Neural cell (in vitro differentiated cells): ENCODE measurements at regions not wholly inside any gene's neighbourhood (a gene's known extent, or its start where the extent isn't known, plus 50 kb on each side); places are given as distances from the start of the nearest gene placed in this dataset.

ENCODE experiments used
- H2AFZ ChIP-seq: fragments of 200-600, 300-800 bp; sonication (generic), shearing (Covaris generic); 2 replicates; pipeline ENCODE4 v1.6.0; 2014; ENCODE audit warnings: low read depth, mild to moderate bottlenecking, antibody characterized with exemption, low read length, moderate library complexity
- H3F3A ChIP-seq: fragments of 200-600 bp; shearing (Covaris generic); 2 replicates; pipeline ENCODE4 v1.6.1; 2016; ENCODE audit warnings: mild to moderate bottlenecking, moderate library complexity, mixed read lengths, antibody characterized with exemption, low read length; ENCODE audit not compliant: insufficient read depth, poor library complexity, severe bottlenecking
- H3K27ac ChIP-seq: fragments of 200-600, 300-800 bp; sonication (generic), shearing (Covaris generic); 2 replicates; pipeline ENCODE4 v1.5.1; 2014; ENCODE audit warnings: mild to moderate bottlenecking, low read length, moderate library complexity
- H3K27me3 ChIP-seq: fragments of 300-800, 200-600 bp; sonication (generic), shearing (Covaris generic); 2 replicates; pipeline ENCODE4 v1.6.0; 2014; ENCODE audit warnings: mild to moderate bottlenecking, low read depth, low read length, moderate library complexity; ENCODE audit not compliant: insufficient read depth
- H3K36me3 ChIP-seq: fragments of 300-800, 200-600 bp; sonication (generic), shearing (Covaris generic); 2 replicates; pipeline ENCODE4 v1.5.1; 2014; ENCODE audit warnings: mild to moderate bottlenecking, antibody characterized with exemption, low read length, moderate library complexity; ENCODE audit not compliant: insufficient read depth
- H3K4me2 ChIP-seq: fragments of 300-800, 200-600 bp; sonication (generic), shearing (Covaris generic); 2 replicates; pipeline ENCODE4 v1.6.0; 2014; ENCODE audit warnings: mild to moderate bottlenecking, low read length
- H3K4me3 ChIP-seq: fragments of 300-800, 200-600 bp; sonication (generic), shearing (Covaris generic); 2 replicates; pipeline ENCODE4 v1.5.1; 2014; ENCODE audit warnings: mild to moderate bottlenecking, low read length, moderate library complexity
- H3K79me2 ChIP-seq: fragments of 200-600 bp; shearing (Covaris generic); replicated peaks from 2 replicates; pipeline ENCODE4 v1.6.0; 2014; ENCODE audit warnings: mild to moderate bottlenecking, low read length, moderate library complexity; ENCODE audit not compliant: insufficient read depth
- H3K9ac ChIP-seq: fragments of 300-800, 200-600 bp; sonication (generic), shearing (Covaris generic); 2 replicates; pipeline ENCODE4 v1.6.1; 2016; ENCODE audit warnings: mild to moderate bottlenecking, low read length, mixed read lengths
- H3K9me2 ChIP-seq: fragments of 200-600 bp; shearing (Covaris generic); 2 replicates; pipeline ENCODE4 v1.6.1; 2016; ENCODE audit warnings: mild to moderate bottlenecking, low read length, mixed read lengths; ENCODE audit not compliant: insufficient read depth
- H3K9me3 ChIP-seq: fragments of 200-600, 300-800 bp; sonication (generic), shearing (Covaris generic); 2 replicates; pipeline ENCODE4 v1.6.1; 2016; ENCODE audit warnings: mild to moderate bottlenecking, mixed run types, low read length, moderate library complexity, mixed read lengths
- H4K20me1 ChIP-seq: fragments of 200-600 bp; shearing (Covaris generic); 2 replicates; pipeline ENCODE4 v1.6.1; 2016; ENCODE audit warnings: mild to moderate bottlenecking, mixed run types; ENCODE audit not compliant: insufficient read depth
- CTCF ChIP-seq: fragments of 450-650 bp; IDR thresholded peaks from 2 replicates; pipeline ENCODE4 v1.5.1; 2014; ENCODE audit warnings: antibody characterized with exemption, mild to moderate bottlenecking, moderate library complexity; ENCODE audit not compliant: poor library complexity, severe bottlenecking
- EP300 ChIP-seq: fragments of 450-650 bp; conservative IDR thresholded peaks from 2 replicates; pipeline ENCODE4 v1.6.1; 2014; ENCODE audit warnings: antibody characterized with exemption, mild to moderate bottlenecking, moderate library complexity; ENCODE audit not compliant: poor library complexity, severe bottlenecking
- EZH2 ChIP-seq: fragments of 200-600, 300-800 bp; shearing (Covaris generic), sonication (generic); IDR thresholded peaks from 2 replicates; pipeline ENCODE4 v1.6.1; 2014; ENCODE audit warnings: antibody characterized with exemption, low read length, borderline replicate concordance, mild to moderate bottlenecking; ENCODE audit not compliant: insufficient read depth, poor library complexity, severe bottlenecking
- MXI1 ChIP-seq: fragments of 450-650 bp; conservative IDR thresholded peaks from 2 replicates; pipeline ENCODE4 v1.6.1; 2014; ENCODE audit warnings: antibody characterized with exemption, mild to moderate bottlenecking; ENCODE audit not compliant: poor library complexity, severe bottlenecking
- POLR2AphosphoS5 ChIP-seq: IDR thresholded peaks from 2 replicates; pipeline ENCODE4 v1.6.1; 2012
- RAD21 ChIP-seq: fragments of 450-650 bp; conservative IDR thresholded peaks from 2 replicates; pipeline ENCODE4 v1.6.1; 2014; ENCODE audit warnings: antibody characterized with exemption, mild to moderate bottlenecking, moderate library complexity
- REST ChIP-seq: IDR thresholded peaks from 2 replicates; pipeline ENCODE4 v1.6.1; 2012; ENCODE audit warnings: borderline replicate concordance
- SMC3 ChIP-seq: fragments of 450-650 bp; conservative IDR thresholded peaks from 2 replicates; pipeline ENCODE4 v1.6.1; 2014; ENCODE audit warnings: antibody characterized with exemption, mild to moderate bottlenecking, moderate library complexity; ENCODE audit not compliant: poor library complexity
- TAF1 ChIP-seq: IDR thresholded peaks from 2 replicates; pipeline ENCODE4 v1.6.1; 2012; ENCODE audit warnings: low read depth

GRCh38 chr11:91846002-91846401 is 378.6 kb upstream of the FAT3 start:
- TF ChIP-seq SMC3 (no peak), CTCF (no peak), EP300 (no peak), RAD21 (no peak), REST (no peak), TAF1 (no peak), MXI1 (no peak), EZH2 (no peak), POLR2AphosphoS5 (no peak)
- Histone ChIP-seq H3K36me3 (no peaks in the 10 kb centered on the region), H3K9ac (no peak overlapping the region), H3K9me3 (no peaks in the 10 kb centered on the region), H3K9me2 (no peaks in the 10 kb centered on the region), H3K4me2 (no peak overlapping the region), H2AFZ (no peak overlapping the region), H3K79me2 (no peaks in the 10 kb centered on the region), H3K27me3 (no peaks in the 10 kb centered on the region), H3F3A (no peaks in the 10 kb centered on the region), H3K27ac (no peak overlapping the region), H3K4me3 (no peak overlapping the region), H4K20me1 (no peaks in the 10 kb centered on the region)

- TF ChIP-seq EP300 = no peak
- TF ChIP-seq REST = no peak
- no peak for TF ChIP-seq TAF1
- TF ChIP-seq RAD21 = no peak
- TF ChIP-seq EZH2 = no peak
- TF ChIP-seq SMC3 = no peak
- TF ChIP-seq MXI1 = no peak
- no peak for TF ChIP-seq POLR2AphosphoS5
- TF ChIP-seq CTCF = no peak
- H3F3A ChIP-seq = no peaks in the 10 kb centered on the region
- no peak overlapping the region for H3K4me2 ChIP-seq
- H2AFZ ChIP-seq = no peak overlapping the region
- H3K27ac ChIP-seq = no peak overlapping the region
- H3K9me3 ChIP-seq = no peaks in the 10 kb centered on the region
- H3K27me3 ChIP-seq = no peaks in the 10 kb centered on the region
- no peak overlapping the region for H3K9ac ChIP-seq
- no peaks in the 10 kb centered on the region for H3K9me2 ChIP-seq
- no peak overlapping the region for H3K4me3 ChIP-seq
- H3K79me2 ChIP-seq = no peaks in the 10 kb centered on the region
- H3K36me3 ChIP-seq = no peaks in the 10 kb centered on the region
- H4K20me1 ChIP-seq = no peaks in the 10 kb centered on the region
These were observed 383.9 kb upstream of the FAT3 start for GRCh38 chr11:91840640-91841240.
